NOMO-1 (cell line): ENCODE measurements at regions not wholly inside any gene's neighbourhood (a gene's known extent, or its start where the extent isn't known, plus 50 kb on each side); places are given as distances from the start of the nearest gene placed in this dataset.

Experiments
- DNase-seq, 2 experiments: peaks; one replicate each; lab custom pipeline; 2025; ENCODE audit not compliant: unreplicated experiment in 2 of 2; lab: John Stamatoyannopoulos, UW

DNA sequence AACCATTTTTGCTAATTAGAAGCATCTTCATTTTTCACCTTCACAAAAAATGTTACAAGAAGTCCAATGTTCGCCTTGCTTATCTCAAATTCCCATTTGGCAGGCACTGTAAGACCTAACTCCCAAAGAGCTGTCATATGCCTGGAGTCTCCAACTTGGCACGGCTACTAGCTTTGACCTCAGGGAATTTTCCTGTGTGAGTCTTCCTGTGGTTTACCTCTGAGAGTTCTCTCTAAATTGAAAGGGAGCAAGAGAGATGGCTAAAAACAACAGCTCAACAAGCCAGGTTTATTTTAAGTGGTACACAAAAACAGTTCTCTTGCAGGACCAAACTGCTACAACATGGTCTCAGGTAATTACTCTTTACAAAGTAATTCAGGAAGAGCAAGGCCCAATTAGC, 756.0 kb upstream of the ADGRL2 start:
- no peak for DNase-seq

DNA sequence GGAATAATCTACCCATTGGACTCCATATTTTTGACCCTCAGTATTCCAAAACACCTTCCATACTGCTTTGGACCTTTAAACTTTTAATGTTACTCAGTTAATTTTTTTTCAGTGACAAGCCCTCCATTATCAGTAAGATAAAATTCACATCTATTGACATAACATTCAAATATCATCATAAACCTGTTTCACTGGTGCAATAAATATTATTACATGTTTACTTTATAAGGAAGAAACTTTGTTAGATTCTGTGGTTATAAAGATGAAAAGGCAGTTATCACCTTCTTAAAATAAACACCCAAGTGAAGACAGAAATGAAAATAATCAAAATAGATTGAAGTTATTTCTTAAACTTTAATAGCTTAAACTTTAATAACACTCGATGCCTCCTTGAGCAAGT, 758.5 kb upstream of the ADGRL2 start:
- DNase-seq: no peak

DNA sequence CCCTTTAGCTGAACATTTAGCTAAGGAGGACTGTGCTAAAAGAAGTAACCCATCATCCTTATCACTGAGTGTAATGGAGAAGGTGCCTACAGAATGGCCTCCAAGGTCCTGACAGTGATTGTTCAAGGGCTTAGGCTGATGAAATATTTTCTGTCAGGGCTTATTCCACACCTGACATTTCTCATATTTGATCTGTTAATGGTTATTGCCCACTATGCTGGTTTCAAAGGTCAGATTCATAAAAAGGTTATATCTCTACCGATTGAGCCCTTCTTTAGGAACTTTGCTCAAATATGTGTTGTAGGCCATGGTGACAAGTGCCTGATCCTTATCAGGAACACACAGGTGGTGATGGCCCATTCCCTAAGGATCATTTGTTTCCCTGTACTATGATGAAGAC, 766.4 kb upstream of the ADGRL2 start:
- DNase-seq: no peak

DNA sequence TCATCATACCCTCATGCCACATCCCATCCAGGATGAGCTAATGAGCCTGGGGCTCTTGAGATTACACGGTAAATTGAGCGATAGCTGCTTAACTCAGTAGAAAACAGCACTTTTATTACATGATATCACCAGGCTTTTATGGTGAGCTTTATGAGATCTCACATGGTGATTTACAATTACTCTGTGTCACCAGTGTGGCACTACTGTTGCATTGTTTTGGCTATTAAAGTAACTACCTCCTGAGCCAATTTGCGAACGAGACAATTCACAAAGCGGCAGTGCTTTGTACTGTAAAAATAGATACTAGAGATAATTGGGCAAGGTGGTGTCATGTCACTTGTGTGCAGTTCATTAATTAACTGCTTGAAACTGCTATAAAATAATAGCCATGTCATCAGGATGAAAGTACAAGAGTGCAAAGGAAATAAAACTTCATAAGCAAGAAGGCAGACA, 767.7 kb upstream of the ADGRL2 start:
- no peak for DNase-seq

DNA sequence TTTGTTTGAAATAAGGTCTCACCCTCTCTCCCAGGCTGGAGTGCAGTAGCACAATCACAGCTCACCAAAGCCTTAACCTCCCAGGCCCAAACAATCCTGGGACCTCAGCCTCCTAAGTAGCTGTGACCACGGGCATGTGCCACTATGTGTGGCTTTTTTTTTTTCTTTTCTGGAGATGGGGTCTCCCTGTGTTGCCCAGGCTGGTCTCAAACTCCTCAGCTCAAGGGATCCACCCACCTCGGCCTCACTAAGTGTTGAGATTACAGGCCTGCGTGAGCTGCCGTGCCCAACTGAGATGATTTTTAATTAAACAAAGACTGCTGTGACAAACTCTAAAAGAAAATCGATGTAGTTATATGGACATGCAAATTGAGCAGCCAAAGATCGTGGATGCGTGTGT, 768.4 kb upstream of the ADGRL2 start:
- no peak for DNase-seq

DNA sequence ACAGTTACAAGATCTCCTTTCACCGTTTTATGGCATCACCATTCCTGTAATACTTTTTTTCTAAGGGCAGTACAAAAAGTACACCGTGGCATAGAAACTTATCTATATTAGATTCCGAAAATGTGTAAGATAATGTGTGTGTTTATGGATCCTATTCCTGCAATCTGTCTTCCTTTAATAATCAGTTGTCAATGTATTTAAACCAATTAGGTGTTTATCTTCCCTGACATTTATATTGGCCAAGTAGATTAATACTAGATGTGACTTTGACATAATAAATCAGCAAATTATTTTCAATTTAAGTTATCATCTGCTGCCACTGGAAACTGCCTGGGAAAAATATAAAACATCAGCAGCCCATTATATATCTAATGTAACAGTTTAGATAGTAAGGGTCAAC, 770.3 kb upstream of the ADGRL2 start:
- no peak for DNase-seq

DNA sequence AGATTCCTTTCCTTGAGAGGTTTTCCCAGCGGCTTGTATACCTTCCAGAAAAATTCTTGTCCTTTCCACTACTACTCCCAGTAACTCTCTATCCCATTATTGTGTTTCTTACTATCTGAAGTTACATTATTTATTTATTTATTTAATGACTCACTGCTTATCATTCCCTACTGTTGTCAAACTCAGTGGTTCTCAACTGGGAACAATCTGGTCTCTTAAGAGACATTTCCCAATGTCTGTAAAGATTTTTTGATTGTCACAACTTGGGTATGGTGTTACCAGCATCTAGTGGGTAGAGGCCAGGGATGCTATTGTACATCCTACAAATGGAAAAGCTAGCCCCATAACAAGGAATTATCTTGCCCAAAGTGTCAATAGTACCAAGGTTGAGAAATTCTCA, 771.5 kb upstream of the ADGRL2 start:
- no peak for DNase-seq

DNA sequence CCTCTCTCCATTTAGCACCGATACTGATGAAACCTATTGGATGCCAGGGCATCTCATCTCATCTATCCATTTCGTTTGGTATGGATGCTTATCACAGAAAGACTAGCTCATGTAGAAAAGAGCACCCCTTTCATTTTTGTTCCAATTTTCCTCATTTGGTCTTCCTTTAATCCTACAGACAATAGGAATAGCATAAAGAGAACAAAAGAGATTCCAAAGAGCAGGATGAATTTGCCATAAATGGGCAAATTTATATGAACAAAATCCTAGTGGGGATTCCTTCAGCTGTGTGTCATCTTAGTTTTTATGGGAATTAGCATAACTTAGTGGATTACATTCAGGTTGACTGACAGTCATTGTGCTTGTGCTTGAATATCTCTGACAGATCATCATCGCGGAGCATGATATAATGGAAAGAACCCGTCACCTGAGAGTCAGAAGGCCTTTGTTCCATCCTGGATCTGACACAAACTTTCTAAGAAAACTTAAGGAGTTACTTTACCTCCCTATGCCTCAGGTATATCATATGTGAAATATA, 777.5 kb upstream of the ADGRL2 start:
- DNase-seq: no peak

DNA sequence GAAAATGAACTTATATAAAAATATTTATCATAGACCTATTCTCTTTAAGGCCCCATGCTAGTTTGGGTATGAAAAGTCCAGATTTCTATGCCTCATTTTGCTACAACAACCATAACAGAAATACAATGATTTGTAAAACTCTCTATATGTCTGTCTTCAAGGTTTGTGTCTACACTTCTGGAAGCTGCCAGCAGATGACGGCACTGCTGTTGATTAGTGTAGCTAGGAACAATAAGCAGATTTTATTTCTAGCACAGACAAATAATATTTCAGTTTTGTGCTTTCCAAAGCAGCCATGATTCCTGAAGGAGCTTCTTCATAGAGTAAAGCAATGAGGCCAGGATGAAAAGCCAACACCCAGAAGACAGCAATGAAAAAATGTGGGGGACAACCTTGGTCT, 779.6 kb upstream of the ADGRL2 start:
- DNase-seq: no peak

DNA sequence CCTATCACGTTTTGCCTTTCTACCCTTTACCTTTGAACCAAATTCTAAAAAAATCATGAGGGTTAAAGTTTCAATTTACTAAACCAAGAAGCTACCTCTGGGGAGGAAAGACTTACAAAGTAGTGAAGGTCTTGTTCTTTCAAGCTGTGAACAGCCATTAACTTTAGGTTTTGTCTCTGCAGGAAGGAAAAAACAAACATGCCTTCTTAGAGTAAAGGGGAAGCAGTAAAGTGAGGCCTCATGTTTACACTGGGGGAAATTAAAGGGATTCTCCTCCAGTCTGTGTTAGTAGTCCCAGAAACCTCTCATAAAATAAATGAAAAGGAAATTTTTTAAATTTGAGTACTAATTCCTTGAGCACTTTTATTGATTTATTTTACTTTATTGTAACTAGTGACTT, 780.2 kb upstream of the ADGRL2 start:
- DNase-seq: no peak

DNA sequence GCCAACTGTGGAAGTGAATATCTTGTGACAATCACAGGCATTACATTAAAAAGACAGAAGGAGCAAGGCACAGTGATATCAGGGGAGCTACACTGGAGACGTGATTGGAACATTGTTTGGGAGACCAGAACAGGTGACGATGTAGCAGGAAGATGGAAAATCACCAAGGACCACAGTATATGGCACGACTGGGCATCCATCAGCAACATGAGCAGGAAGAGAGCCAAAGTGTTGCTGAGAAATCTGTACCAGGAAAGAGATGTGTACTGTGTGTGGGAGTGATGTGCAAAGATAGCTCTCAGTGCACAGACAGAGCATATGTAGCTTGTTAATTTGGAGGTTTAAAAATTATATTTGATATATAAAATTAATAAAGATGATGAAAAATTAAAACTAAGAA, 790.6 kb upstream of the ADGRL2 start:
- no peak for DNase-seq

DNA sequence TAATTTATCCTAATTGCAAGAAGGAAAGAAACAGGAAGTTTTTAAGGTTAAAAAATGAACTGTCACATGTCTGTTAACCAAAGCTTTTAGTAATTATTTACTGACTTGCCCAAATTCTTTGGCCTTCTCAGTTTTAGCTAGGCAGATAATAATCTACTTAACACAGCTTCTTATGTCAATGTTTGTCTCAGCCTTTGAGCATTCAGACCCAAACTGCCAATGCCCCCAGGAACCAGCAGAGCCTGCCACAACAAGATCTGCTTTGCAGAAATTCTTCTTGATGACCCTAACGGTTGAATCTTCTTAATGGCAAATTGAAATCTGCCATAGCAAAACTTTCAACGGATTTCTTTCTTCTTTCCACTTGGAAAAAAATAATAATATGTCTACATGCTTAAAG, 792.4 kb upstream of the ADGRL2 start:
- DNase-seq: no peak

DNA sequence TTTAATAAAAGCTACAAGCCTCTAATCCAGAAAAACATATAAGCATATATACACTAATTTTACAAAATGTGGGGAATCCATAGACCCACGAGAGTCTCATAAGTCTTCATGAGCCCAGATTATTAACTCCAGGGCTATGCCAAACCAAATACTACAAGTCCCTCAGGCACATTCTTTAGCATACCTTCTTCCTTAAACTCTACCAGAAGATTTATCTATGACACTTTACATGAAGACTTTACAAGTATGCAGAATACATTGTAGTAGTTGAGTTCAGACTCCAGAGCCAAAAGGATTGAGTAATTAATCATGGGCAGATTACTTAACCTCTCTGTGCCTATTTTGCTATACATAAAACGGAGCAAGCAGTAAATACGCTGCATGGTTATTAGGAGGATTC, 793.7 kb upstream of the ADGRL2 start:
- no peak for DNase-seq

DNA sequence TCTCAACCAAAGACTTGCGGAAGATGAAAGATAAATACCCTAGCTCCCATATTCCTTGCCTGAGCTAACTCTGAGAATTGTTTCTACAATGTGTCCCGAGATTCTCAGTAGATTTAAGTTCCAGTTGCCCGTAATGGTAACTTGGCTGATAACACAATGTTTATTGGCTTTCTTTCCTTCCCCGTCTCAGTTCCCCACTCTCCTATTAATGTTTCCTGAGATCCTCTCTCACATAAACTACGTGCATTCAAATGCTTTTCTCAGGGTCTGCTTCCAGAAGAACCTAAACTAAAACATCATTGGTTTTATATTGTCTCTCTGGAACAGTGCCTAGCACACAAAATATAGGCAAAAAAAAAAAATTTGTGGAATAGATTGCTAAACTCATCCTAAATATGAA, 794.2 kb upstream of the ADGRL2 start:
- DNase-seq: no peak

DNA sequence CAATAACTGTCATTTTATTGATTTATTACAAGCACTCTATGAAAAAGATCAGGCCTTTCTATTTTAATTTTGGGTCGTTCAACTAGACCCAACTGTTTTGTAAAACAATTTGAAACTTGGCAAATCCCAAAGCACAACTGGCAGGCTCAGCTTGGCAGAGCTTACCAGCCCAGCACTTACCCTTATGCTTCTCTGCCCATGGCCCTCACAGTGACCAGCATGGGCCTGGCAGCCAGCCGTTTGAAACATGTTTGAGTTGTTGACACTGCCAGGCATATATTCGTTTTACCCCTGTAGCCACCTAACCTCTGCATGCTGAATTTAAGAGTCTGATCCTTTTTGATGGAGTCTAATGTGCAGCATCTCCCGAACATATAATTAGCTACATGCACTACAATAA, 796.7 kb upstream of the ADGRL2 start:
- no peak for DNase-seq

DNA sequence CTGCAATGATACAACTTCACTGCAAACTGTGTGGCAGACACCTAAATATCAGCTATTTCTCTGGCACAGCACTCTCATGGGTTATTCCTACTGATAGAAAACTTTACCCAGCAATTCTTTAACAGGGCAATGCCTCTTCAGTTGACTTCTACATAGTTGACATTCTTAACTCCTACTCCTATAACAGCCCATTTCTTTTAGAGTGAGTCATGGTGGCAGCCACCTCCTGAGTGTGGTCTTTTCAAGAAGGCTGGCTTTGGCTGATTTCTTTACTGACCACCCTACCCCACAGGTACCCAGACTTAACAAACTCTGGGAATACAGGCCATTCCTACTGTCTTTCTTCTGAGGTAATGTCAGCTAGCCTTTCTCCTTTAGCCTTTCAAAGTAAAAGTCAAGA, 805.8 kb upstream of the ADGRL2 start:
- no peak for DNase-seq

DNA sequence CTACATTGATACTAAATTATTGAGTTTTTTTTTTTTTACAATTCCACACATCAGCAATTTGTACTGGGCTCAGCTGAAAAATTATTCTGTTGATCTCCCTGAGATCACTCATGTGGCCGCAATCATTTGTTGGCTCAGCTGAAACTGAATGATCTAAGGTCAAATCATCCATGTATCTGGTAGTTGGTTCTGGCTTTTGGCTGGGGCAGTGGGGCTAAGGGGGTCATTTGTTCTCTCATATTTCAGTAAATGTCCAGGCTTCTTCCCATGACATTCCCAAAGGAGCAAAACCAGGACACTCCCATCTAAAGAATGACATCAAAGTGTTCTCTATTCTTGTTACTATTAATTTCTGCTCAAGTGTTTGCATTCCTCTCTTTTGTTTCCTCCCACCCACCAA, 806.7 kb upstream of the ADGRL2 start:
- DNase-seq: no peak

DNA sequence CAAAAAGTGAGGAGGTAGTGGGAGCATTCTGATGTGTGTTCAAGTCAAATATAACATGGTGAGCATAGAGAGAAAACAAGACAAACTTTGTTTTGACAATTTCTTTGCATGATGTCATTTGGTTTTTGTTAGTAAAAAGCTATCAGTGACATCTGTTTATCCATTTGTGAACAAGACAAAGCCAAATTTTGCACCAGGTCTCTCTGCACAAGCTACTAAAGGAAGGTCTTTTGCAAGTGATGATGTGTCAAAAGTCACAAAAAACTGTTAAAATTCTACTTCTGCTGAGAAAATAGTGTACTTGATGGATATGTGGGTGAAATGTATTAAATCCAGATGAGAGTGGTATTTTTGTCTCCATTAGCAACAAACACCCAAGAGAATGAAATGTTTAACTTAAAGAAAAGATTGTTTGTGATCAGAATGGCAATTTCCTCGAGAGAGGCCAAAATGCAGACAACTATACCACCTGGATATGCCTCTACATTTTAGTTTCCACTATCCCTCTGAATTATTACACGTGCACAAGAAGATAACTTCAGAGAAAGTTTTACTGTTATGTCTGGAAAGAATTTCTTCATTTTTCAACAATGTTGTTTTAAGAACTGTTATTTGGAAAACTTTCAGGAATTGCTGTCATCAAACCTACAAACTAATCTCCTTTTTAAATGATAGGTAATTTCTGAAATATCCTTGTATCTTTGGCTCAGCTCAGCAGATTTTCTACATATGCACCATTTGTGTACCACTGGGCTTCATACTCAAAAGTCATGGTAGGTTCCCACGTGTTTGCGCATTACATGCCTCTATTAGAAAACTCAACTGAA, 807.4 kb upstream of the ADGRL2 start:
- no peak for DNase-seq

DNA sequence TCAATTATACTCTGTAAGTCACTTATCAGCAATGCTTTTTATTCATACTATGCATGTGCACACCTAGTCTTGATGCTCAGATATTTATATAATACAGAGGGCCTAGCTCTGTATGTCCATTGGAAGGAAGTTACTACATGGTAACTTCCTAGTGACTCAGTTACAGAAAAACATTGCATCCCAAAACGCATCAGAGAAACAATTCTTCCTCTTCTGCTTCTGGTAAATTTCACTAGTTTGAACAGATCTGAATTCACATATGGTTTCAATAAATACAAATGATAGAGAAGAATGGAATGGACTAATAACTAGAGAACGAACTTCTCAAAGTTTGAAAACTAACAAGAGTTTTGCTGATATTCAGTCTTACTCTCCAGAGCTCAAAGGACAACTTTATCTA, 811.3 kb upstream of the ADGRL2 start:
- DNase-seq: no peak

DNA sequence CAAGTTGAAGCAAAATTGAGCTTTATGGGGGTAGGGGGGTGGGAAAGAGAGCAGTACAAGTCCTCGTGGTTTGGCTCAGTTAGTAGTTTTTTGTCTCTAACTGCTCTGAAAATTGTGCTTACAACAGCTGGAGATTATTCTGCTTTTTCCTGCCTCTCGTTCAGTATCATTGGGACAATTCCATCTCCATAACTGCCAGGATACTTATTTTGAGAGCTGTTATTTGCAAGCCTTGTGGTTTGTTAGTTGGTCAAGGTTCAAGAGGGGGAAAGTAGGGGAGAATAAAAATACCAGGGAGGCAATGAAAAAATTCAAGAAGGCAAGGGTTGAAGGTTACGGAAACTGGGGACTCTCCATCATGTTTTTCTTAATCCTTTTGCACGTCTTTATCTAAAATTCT, 811.8 kb upstream of the ADGRL2 start:
- DNase-seq: no peak

DNA sequence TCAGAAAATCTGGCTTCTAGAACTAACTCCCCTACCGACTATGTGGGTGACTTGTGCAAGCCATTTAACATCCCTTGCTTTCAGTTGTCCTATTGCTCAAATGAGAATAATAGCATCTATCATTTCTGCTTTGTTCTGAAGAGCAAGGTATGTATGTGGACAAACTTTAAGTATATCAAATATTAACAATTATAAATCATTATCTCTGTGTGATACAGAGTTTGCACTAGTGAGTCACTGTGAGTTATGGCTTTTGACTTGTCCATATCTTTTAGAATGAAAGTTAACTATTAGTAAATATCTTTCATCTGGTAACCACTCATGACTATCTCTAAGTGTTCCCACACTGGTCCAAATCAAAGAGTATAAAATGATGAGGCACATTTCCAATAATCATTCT, 812.9 kb upstream of the ADGRL2 start:
- DNase-seq: no peak

DNA sequence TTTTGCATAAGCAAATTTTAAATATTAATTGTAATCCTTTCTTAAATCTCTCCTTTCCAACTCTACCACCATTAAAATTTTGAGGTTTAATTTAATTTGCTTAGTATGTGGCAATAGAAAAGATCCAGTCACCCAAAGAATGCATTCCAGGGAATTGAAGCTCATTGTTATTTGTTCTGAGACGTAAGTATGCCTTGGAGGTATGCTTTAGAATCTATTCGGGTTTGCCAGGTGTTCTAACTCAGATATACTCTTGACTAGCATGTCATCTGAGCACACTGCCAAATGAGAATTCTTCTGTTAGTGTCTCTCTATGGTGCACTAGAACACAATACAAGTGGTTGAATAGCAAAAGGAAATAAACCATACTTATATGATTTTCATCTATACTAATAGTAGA, 813.6 kb upstream of the ADGRL2 start:
- no peak for DNase-seq

DNA sequence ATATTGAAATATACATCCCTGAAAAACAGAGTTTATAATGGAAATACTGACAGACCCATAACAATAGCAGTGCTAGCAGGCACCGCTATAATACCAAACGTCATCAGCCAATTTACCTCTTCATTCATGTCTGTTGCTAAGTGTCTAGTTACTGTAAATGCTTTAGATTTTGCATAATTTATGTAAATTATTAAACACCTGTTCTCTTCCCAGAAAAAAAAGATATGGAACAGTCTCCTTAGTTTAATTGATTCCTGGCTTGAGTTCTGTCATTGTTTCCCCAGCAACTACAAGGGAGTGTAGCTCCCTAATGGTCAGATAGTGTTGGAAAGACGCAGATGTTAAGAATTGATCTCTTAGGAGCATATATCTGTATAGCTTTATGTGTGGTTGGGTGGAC, 817.9 kb upstream of the ADGRL2 start:
- DNase-seq: no peak
